ACHN (cell line): ENCODE measurements at regions not wholly inside any gene's neighbourhood (a gene's known extent, or its start where the extent isn't known, plus 50 kb on each side); places are given as distances from the start of the nearest gene placed in this dataset.

ENCODE experiments used
- DNase-seq: peaks from one replicate; pipeline ENCODE4 v3.0.0-alpha.2; 2015
- in situ Hi-C: cut with HindIII; loops from 2 replicates; pipeline ENCODE4 v1.10.0; 2017; ENCODE audit warnings: low sequenced_read_pairs, low pct_ligation_motif_present, low pct_unique_long_range_greater_than_20kb

DNA sequence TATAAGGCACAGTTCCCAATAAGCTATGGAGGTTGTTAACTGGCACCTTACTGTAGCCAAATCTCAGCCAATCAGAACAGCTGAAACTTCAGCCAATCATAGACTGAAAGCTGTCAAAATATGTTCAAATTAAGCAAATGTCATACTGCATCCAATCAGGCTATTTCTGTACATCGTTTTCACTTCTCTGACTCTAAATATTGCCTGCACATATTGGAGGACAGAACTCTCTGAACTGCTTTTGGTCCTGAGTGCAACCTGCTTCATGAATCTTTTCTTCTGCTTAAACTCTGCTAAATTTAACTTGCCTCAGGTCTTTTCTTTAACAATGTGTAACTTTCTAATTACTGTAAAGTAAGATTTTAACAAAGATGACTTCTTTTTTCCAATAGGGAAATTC, 1198.9 kb upstream of the PCDH7 start:
- in situ Hi-C loops = no loop called here
- no peak for DNase-seq

DNA sequence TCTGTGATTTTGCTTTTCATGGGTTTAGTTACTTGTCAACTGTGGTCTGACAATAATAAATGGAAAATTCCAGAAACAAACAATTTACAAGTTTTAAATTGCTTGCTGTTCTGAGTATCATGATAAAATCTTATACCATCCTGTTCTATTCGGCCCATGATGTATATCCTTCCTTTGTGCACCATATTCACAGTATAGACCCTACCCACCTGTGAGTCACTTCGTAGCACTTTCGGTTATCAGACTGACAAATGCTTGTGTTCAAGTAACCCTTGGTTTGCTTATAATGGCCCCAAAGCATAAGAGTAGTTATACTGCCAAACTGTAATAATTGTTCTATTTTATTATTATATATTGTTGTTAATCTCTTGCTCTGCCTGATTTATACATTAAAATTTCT, 1183.4 kb upstream of the PCDH7 start:
- in situ Hi-C loops = no loop called here
- DNase-seq = no peak

GRCh38 chr4:29538889-29539646, 1181.1 kb upstream of the PCDH7 start:
- in situ Hi-C loops = no loop called here
- DNase-seq = no peak

DNA sequence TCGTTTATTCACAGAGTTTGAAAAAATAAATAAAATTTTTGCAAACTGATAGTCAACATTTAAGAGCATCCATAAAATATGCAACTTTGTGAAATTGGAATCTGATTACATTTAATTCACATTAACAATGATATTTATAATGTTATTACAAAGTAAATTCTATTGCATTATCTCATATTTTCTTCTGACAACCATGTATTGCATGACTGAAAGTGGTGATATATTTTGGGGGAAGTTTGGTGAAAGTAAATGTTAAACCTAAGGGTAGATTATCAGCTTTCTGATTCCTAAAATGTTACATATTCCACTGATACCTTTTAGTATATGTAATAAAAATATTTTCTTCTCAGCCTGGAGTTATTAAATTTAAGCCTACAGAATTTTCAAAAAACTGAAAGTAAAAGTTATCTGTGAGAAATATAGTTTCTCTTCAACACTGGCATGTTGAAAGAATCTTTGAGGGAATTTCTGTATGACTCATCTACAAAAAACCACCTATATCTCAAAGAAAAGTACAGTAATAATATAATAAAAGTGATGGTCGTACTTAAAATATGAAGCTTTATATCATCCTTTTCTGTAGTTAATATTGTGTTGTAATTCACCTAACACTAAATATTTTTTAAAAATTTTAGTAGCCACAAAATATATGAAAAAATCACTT, 1179.6 kb upstream of the PCDH7 start:
- DNase-seq = no peak
- in situ Hi-C loops = no loop called here

DNA sequence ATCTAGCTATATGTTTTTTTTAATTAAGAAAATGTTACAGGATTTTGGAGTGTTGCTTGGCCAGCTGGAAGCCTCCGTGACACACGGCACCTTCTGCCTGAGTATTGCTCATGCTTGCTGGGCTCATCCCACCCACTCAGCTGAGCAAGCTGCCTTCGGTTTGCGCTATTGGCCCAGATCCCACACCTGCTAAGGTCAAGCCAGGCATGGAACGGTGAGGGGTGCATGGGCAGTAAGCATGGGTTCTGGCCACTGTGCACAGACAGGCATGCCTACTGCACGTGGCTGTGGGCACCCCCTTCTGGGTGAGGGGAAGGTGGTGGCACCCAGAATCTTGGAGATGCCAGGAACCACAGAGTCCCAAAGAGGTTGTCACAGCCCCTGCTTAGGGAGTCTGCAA, 1178.4 kb upstream of the PCDH7 start:
- in situ Hi-C loops = no loop called here

DNA sequence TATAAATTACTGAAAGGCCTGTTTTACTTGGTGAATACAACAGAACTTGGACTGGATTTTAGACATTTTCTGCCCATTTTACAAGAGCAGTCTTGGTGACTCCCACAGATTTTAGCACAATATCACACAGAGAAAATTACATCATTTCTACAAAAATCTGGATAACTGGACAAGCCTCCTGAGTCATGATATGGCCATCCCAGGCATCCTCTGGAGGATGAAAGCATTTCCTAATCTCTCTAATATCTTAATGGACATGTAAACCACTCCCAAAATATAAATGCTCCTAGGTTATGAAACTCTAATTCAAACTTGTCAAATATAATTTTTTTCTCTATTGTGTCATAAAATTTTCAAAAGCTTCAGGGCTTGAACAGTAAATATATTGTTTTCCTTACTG, 1170.8 kb upstream of the PCDH7 start:
- in situ Hi-C loops = no loop called here

More for the DNA sequence above, 1178.4 kb upstream of the PCDH7 start:
- DNase-seq = no peak

DNA sequence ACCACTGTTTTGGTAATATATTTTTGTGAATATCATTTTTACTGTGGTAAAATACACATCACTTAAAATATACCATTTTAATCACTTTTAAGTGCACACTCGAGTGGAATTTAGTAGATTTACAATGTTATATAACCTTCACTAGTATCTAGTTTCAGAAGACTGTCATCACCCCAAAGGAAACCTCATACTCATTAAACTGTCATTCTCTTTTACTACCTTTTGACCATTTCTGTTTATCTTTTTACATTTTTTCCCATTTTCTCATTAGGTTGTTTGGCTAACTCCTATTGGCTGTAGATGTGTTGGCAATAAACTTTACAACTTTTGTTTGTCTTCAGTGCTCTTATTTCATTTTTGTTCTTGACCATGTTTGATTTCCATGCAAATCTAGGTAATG, 1168.3 kb upstream of the PCDH7 start:
- in situ Hi-C loops = no loop called here
- DNase-seq = no peak

More for the DNA sequence above, 1170.8 kb upstream of the PCDH7 start:
- DNase-seq = no peak

GRCh38 chr4:29553846-29554245, 1166.3 kb upstream of the PCDH7 start:
- no peak for DNase-seq
- in situ Hi-C loops = no loop called here

DNA sequence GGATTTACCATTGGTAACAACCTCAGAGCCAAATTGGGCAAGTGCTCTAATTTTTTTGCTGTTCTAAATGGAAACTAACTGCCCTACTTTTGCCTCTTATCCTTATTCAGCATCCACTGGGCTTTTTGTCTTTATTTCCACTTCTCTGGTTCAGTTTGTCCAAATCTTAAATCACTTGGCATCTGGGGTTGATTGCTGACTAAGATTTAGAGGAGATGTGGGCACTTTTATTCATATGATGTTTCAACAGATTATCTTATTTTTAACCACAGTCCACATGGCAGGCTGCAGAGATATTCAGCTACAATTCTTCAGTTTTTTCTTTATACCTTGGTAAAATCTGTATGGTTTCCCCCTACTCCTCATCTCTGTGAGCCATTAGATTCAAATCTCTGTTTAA, 1161.4 kb upstream of the PCDH7 start:
- in situ Hi-C loops = no loop called here

DNA sequence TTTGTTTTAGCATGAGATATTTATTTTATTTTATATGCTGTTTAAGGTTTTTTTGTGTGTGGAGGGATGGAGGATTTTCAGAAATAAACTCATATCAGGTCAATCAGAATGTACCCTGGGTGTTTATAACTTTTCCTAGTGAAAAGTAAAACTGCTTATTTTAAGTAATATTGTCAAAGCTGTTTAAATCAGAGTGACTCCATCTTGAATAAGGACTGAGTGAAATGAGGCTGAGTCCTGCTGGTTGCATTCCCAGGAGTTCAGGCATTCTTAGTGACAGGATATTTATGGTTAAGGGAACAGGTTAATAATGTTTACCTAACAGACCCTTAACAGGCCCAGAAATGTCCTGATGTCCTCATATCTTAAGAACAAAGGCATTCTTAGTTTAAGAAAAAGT, 1160.9 kb upstream of the PCDH7 start:
- DNase-seq = no peak
- in situ Hi-C loops = no loop called here

More for the DNA sequence above, 1161.4 kb upstream of the PCDH7 start:
- DNase-seq = no peak

DNA sequence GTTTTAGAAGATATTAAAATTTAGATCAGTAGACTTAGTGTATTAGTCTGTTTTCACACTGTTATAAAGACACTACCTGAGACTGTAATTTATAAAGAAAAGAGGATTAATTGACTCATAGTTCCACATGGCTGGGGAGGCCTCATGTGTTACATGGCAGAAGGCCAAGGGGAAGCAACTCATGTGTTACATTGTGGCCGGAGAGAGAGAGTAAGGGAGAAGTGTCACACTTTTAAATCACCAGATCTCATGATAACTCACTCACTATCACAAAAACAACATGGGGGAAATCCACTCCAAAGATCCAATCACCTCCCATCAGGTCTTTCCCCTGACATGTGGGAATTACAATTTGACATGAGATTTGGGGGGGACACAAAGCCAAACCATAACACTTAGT, 1159.7 kb upstream of the PCDH7 start:
- in situ Hi-C loops = no loop called here
- DNase-seq = peak; percentile 59

- in situ Hi-C loops = no loop called here
- DNase-seq = peak; percentile 27
Measured at GRCh38 chr4:29565256-29565655, 1154.9 kb upstream of the PCDH7 start.

DNA sequence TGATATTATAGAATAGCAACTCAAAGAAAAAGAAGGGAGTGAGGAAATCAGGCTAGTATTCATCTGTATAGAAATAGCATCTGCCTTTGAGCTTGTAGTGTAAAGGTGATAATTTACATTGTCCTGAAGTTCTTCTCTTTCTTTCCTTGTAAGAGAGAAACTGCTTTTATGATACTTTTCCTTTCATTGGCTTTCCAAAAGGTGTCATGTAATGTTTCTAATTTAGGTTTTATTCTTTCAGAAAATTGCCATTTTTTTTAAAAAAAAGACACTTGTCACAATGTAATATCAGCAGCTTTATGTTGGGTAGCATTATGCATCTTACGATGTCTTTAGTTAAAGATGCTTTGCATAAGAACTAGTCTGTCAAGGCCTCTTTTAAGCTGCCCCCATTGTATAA, 1153.8 kb upstream of the PCDH7 start:
- in situ Hi-C loops = no loop called here
- DNase-seq = no peak

GRCh38 chr4:29571322-29571721, 1148.8 kb upstream of the PCDH7 start:
- in situ Hi-C loops = no loop called here
- DNase-seq = no peak

DNA sequence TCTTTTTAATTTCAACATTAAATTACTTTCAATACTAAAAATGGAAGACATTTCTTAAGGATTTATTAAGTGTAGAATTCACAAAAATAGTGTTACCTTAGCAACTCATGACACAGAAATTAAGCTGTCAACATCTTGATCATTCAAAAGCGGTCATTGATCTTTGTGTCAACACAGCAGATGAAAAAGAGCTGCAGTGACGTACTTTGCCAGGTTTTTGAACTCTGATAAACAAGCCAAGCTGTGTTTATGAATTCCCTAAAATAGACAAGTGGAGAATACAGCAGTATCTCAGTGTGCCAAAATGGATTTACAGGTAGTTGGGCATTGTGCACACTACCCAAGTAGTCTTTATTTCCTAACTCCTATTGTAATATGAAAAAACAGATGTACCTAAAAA, 1141.8 kb upstream of the PCDH7 start:
- no peak for DNase-seq
- in situ Hi-C loops = no loop called here

DNA sequence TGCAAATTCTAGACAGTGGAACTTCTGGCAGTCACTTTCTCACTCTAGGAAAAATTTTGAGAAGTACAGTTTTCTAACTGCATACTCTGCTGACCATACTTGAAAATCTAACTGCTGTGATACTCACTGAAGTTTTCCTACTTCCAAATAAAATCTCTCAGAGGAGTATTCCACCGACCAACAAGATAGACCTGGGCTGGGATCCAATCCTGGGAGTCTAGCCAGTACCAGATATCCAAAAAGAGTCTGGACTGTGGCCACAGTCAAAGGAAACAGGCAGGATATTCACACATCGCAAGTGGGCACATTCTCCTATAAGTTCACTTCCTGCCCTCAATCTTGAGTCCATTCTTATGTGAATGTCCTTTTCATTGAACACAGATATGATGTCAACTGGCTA, 1138.7 kb upstream of the PCDH7 start:
- in situ Hi-C loops = no loop called here
- DNase-seq = no peak

DNA sequence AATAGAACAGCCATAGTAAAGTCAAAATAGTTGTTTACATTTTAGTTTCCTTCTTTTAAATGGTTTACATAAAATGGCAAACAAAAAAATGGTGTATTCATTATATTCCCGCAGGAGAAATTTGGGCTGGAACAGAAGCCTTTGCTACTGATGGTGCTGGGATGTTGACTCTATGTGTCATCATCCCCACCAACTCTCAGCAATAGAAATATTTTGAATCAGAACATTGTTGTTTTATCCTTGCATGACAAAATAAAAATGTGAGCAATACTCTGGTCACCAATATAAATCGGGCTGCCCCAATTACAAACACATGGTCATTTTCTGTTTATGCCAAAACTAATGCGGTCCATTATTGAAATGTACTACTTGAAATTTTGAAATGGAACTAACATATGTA, 1131.6 kb upstream of the PCDH7 start:
- in situ Hi-C loops = no loop called here
- DNase-seq = no peak

DNA sequence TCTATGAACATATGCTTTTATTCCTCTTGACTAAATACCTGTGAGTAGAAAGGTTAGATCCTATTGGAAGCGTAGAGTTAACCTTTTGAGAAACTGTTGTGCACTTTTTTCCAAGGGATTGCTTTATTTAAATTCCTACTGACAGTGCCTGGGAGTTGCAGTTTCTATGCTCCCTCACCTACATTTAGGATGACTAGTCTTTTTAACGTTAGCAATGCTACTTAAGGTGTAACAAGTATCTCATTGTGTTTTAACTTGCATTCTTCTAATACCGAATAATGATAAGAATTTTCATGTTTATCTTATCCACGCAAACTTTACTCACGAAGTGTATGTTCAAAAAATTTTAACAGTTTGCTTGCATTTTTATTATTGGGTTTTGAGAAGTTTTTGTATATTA, 1123.9 kb upstream of the PCDH7 start:
- in situ Hi-C loops = no loop called here
- DNase-seq = no peak

DNA sequence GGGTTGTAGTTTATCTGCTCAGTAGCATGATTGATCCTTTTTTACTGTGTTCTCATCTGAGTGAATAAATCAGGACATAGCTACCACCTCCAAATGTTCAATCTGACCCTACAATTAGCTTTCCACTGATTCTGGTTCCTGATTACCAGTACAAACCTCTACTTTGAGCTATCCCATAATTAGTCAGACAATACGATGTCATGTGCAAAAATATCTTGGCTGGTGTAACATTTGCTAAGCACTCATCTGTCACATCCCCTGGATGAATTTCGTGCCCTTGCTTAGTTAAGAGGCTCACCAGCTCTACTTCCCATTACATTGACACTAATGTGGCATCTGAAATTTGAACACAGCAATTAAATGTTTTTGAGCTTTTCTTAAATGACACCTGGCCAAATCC, 1101.0 kb upstream of the PCDH7 start:
- in situ Hi-C loops = no loop called here
- DNase-seq = no peak

- in situ Hi-C loops = no loop called here
- no peak for DNase-seq
Measured at GRCh38 chr4:29632199-29632598, 1088.0 kb upstream of the PCDH7 start.
